GM12878 (cell line): ENCODE measurements at regions not wholly inside any gene's neighbourhood (a gene's known extent, or its start where the extent isn't known, plus 50 kb on each side); places are given as distances from the start of the nearest gene placed in this dataset.
A peak's percentile ranks its signal among the peaks of the same experiment; 100 is the strongest.

Experiments used
- ATAC-seq: fragments of 200-7000 bp; cut with Tn5 transposase; 3 replicates; pipeline ENCODE4 v1.9.1; 2020; ENCODE audit warnings: mild to moderate bottlenecking, moderate library complexity
- BruUV-seq: library from RNA; stranded (reverse); fragments of 400-500 nt; replicated peaks from 2 replicates; lab custom pipeline; 2021; lab: Mats Ljungman, UMichigan
- CTCF ChIA-PET: fragments of 300-600 bp; sonication (Branson Sonifier 250); formaldehyde crosslinking; extraction: SDS; loops from one replicate; lab custom pipeline; 2021; ENCODE audit warnings: inconsistent platforms; lab: Yijun Ruan, JAX
- POLR2A ChIA-PET: fragments of 350-600 bp; formaldehyde crosslinking; extraction: SDS; loops from one replicate; lab custom pipeline; 2021; ENCODE audit warnings: inconsistent platforms; lab: Charles Lee
- RAD21 ChIA-PET: fragments of 300-600 bp; sonication (Branson Sonifier 250); formaldehyde crosslinking; loops from one replicate; lab custom pipeline; 2023; ENCODE audit warnings: antibody characterized with exemption; ENCODE audit not compliant: unreplicated experiment; lab: Charles Lee
- SMC1A ChIA-PET: fragments of 300-600 bp; sonication (Branson Sonifier 250); formaldehyde crosslinking; loops from one replicate; lab custom pipeline; 2023; ENCODE audit not compliant: unreplicated experiment, uncharacterized antibody; lab: Charles Lee
- DNase-seq: peaks from one replicate; pipeline ENCODE4 v3.0.0-alpha.2; 2011; ENCODE audit warnings: low read depth, low spot score
- FAIRE-seq: peaks from 3 replicates; lab custom pipeline; 2011; peaks lifted over from hg19 to GRCh38; lab: Jason Lieb, UNC
- H2AFZ ChIP-seq: 2 replicates; pipeline ENCODE4 v1.6.0; 2011; ENCODE audit warnings: low read depth, low read length, control low read depth; ENCODE audit not compliant: control insufficient read depth
- H3K27ac ChIP-seq: 2 replicates; pipeline ENCODE4 v1.5.1; 2011; ENCODE audit warnings: control low read depth; ENCODE audit not compliant: control insufficient read depth, insufficient read depth
- H3K27me3 ChIP-seq, 2 experiments: replicated peaks in 1 of 2; 2 replicates each; pipeline versions ENCODE4 v1.6.0 to v1.6.1; 2011; ENCODE audit warnings: low read length in 1 of 2; ENCODE audit not compliant: control insufficient read depth in 2 of 2, insufficient read depth in 2 of 2
- H3K36me3 ChIP-seq, 2 experiments: 2 replicates each; pipeline ENCODE4 v1.5.1; 2011; ENCODE audit warnings: low read length in 1 of 2; ENCODE audit not compliant: control insufficient read depth in 2 of 2, insufficient read depth in 2 of 2
- H3K4me1 ChIP-seq: 2 replicates; pipeline ENCODE4 v1.6.1; 2011; ENCODE audit warnings: mild to moderate bottlenecking, low read length, moderate library complexity, mixed read lengths; ENCODE audit not compliant: control insufficient read depth, insufficient read depth
- H3K4me2 ChIP-seq: 2 replicates; pipeline ENCODE4 v1.6.0; 2011; ENCODE audit warnings: control low read depth; ENCODE audit not compliant: control insufficient read depth, insufficient read depth
- H3K4me3 ChIP-seq: fragments of 200-600 bp; sonication (generic); 2 replicates; pipeline ENCODE4 v1.5.1; 2016
- H3K79me2 ChIP-seq: 2 replicates; pipeline ENCODE4 v1.6.0; 2011; ENCODE audit warnings: low read length; ENCODE audit not compliant: control insufficient read depth, insufficient read depth
- H3K9ac ChIP-seq: 2 replicates; pipeline ENCODE4 v1.8.0; 2011; ENCODE audit warnings: low read length, control low read depth, mixed read lengths; ENCODE audit not compliant: control insufficient read depth, insufficient read depth
- H3K9me3 ChIP-seq: replicated peaks from 3 replicates; pipeline ENCODE4 v1.5.1; 2011; ENCODE audit warnings: mild to moderate bottlenecking, low read length; ENCODE audit not compliant: control insufficient read depth, insufficient read depth
- H4K20me1 ChIP-seq: 2 replicates; pipeline ENCODE4 v1.6.0; 2011; ENCODE audit not compliant: control insufficient read depth, insufficient read depth
- DPF2 ChIP-seq: fragments of 450-650 bp; IDR thresholded peaks from 2 replicates; pipeline ENCODE4 v1.6.1; 2017; ENCODE audit warnings: mild to moderate bottlenecking
- NFIC ChIP-seq: IDR thresholded peaks from 2 replicates; pipeline ENCODE4 v1.6.1; 2012; ENCODE audit warnings: low read depth, mild to moderate bottlenecking, inconsistent platforms, low read length, moderate library complexity
- NFYB ChIP-seq: IDR thresholded peaks from 2 replicates; pipeline ENCODE4 v1.6.1; 2011; ENCODE audit warnings: low read depth, mild to moderate bottlenecking, low read length, improper control_type of control experiment, moderate library complexity; ENCODE audit not compliant: insufficient read depth
- NR2F1 ChIP-seq: fragments of 450-650 bp; conservative IDR thresholded peaks from 2 replicates; pipeline ENCODE4 v1.6.1; 2017; ENCODE audit warnings: mild to moderate bottlenecking
- SUPT20H ChIP-seq: IDR thresholded peaks from 2 replicates; pipeline ENCODE4 v1.6.1; 2011; ENCODE audit warnings: low read depth, mild to moderate bottlenecking, low read length, moderate library complexity, borderline replicate concordance; ENCODE audit not compliant: control insufficient read depth
- in situ Hi-C: fragments of 300-500 bp; cut with MboI; formaldehyde crosslinking; loops from 9 replicates; pipeline ENCODE4 v1.14.3; 2018; ENCODE audit warnings: mixed read lengths
- intact Hi-C: fragments of 100-400 bp; cut with micrococcal nuclease; formaldehyde crosslinking; loops from one replicate; pipeline ENCODE4 v1.14.2; 2022; ENCODE audit not compliant: unreplicated experiment
- TF ChIP-seq, protein P1 (sequence below): fragments of 450-650 bp; IDR thresholded peaks from 2 replicates; pipeline ENCODE4 v1.6.1; 2017; ENCODE audit warnings: mild to moderate bottlenecking, moderate library complexity

DNA sequence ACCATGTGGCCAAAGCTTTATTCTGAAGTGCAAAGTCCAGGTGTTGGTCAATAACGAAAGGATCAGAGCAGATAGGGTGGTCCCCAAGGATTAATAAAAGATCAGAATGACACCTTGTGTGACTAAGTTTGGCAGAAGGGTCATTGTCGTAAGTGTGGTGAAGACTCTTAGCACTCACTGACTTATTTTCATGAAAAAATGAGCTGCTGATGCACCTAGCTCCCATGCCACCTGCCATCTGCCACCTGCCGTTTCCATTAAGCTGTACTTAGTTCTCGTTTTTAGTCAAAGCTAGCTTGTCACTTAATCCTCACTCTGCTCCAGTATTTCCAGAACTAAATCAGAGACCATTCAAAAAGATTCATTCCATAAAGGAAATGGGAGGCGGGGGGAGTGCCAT lies 112.6 kb downstream of the SEC16B start (continued):
- TF ChIP-seq, protein P1, sequence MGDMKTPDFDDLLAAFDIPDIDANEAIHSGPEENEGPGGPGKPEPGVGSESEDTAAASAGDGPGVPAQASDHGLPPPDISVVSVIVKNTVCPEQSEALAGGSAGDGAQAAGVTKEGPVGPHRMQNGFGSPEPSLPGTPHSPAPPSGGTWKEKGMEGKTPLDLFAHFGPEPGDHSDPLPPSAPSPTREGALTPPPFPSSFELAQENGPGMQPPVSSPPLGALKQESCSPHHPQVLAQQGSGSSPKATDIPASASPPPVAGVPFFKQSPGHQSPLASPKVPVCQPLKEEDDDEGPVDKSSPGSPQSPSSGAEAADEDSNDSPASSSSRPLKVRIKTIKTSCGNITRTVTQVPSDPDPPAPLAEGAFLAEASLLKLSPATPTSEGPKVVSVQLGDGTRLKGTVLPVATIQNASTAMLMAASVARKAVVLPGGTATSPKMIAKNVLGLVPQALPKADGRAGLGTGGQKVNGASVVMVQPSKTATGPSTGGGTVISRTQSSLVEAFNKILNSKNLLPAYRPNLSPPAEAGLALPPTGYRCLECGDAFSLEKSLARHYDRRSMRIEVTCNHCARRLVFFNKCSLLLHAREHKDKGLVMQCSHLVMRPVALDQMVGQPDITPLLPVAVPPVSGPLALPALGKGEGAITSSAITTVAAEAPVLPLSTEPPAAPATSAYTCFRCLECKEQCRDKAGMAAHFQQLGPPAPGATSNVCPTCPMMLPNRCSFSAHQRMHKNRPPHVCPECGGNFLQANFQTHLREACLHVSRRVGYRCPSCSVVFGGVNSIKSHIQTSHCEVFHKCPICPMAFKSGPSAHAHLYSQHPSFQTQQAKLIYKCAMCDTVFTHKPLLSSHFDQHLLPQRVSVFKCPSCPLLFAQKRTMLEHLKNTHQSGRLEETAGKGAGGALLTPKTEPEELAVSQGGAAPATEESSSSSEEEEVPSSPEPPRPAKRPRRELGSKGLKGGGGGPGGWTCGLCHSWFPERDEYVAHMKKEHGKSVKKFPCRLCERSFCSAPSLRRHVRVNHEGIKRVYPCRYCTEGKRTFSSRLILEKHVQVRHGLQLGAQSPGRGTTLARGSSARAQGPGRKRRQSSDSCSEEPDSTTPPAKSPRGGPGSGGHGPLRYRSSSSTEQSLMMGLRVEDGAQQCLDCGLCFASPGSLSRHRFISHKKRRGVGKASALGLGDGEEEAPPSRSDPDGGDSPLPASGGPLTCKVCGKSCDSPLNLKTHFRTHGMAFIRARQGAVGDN: no peak; the same call in 1 of the 2 replicates
- TF ChIP-seq DPF2: peak; percentile 64
- TF ChIP-seq NFYB: no peak
- no peak for TF ChIP-seq SUPT20H
- peak; percentile 73 for TF ChIP-seq NR2F1

GRCh38 chr1:177854951-177855350 lies 114.9 kb downstream of the SEC16B start:
- no peaks in the 10 kb centered on the region for H3K9me3 ChIP-seq
- no peaks in the 10 kb centered on the region for H3K4me1 ChIP-seq
- no peak for TF ChIP-seq NFIC
- TF ChIP-seq, all 136 proteins: peak for 0
- ATAC-seq: no peak
- Histone ChIP-seq H3K4me2 (no peak overlapping the region), H2AFZ (no peak overlapping the region), H3K4me3 (no peak overlapping the region), H3K79me2 (no peaks in the 10 kb centered on the region), H4K20me1 (no peaks in the 10 kb centered on the region), H3K27ac (no peak overlapping the region), H3K27me3 (no peaks in the 10 kb centered on the region), H3K36me3 (no peaks in the 10 kb centered on the region), H3K9ac (no peak overlapping the region)
- no peak for FAIRE-seq
- DNase-seq: no peak
- ChIA-PET POLR2A (no interaction called here), SMC1A (interaction anchor here (0.7 kb wide), 1 partner anchor 1194 kb away, joined by 3 read pairs; no protein-coding TSS in a partner anchor), RAD21 (no interaction called here), CTCF (interaction anchor here (0.7 kb wide), 1 partner anchor 435 kb away, joined by 3 read pairs; no protein-coding TSS in a partner anchor)
- intact Hi-C loops (no loop called here), in situ Hi-C loops (no loop called here)
- no TSS peak for BruUV-seq
